Right lobe of liver (tissue), 6 donors: ENCODE measurements at regions not wholly inside any gene's neighbourhood (a gene's known extent, or its start where the extent isn't known, plus 50 kb on each side); places are given as distances from the start of the nearest gene placed in this dataset.

ENCODE experiments used
- ATAC-seq, 4 donors: fragments of 200-7000 bp; cut with Tn5 transposase; one replicate each; pipeline ENCODE4 v1.9.1; 2020; ENCODE audit warnings: mild to moderate bottlenecking in 4 of 4, moderate library complexity in 4 of 4
- DNase-seq, 3 donors: peaks; one replicate each; pipeline ENCODE4 v3.0.0-alpha.2; 2020
- H3K27ac ChIP-seq, 3 donors: fragments of 200-600 bp; one replicate each; pipeline ENCODE4 v1.8.0; 2022
- H3K27me3 ChIP-seq, 2 donors: fragments of 200-600 bp; one replicate each; pipeline ENCODE4 v1.8.0; 2022
- H3K36me3 ChIP-seq, 4 donors: fragments of 200-600 bp; sonication (generic) in 1 of 4; one replicate each; pipeline versions ENCODE4 v1.5.1 to v1.8.0; 2017 to 2022; ENCODE audit warnings: control low read depth in 1 of 4
- H3K4me1 ChIP-seq, 4 donors: fragments of 200-600 bp; sonication (generic) in 1 of 4; one replicate each; pipeline versions ENCODE4 v1.5.1 to v1.8.0; 2017 to 2022; ENCODE audit warnings: control low read depth in 1 of 4
- H3K4me3 ChIP-seq, 3 donors: fragments of 200-600 bp; one replicate each; pipeline ENCODE4 v1.8.0; 2022
- H3K9me3 ChIP-seq, 4 donors: fragments of 200-600 bp; sonication (generic) in 1 of 4; one replicate each; pipeline versions ENCODE4 v1.5.1 to v1.8.0; 2017 to 2022; ENCODE audit warnings: control low read depth in 1 of 4
- CTCF ChIP-seq, 4 donors: fragments of 200-600 bp in 3 of 4; fragments of 450-650 bp in 1 of 4; IDR thresholded peaks; one replicate each; pipeline versions ENCODE4 v1.5.1 to v1.8.0; 2016 to 2022; ENCODE audit warnings: antibody characterized with exemption in 4 of 4, mild to moderate bottlenecking in 2 of 4
- POLR2A ChIP-seq: fragments of 450-650 bp; IDR thresholded peaks from one replicate; pipeline ENCODE4 v1.6.1; 2017; ENCODE audit warnings: antibody characterized with exemption, mild to moderate bottlenecking
- WGBS: methylation state at CpG from one replicate; pipeline ENCODE4 v1.1.6; 2018; ENCODE audit warnings: low coverage, low lambda C conversion rate; ENCODE audit not compliant: insufficient coverage; ENCODE audit errors: missing lambda C conversion rate; 5-methylcytosine and 5-hydroxymethylcytosine counted together
- intact Hi-C, 2 donors: fragments of 100-400 bp; cut with DNase I; formaldehyde crosslinking; loops; one replicate each; pipeline versions ENCODE4 v1.11.2 to v1.14.1; 2022
- donor health status: DM: no; HTN: yes; CAD: no.
- donor health status: DM: no; HTN: no; CAD: no.
- donor health status: DM: no; HTN: no; CAD: no.
- donor health status: DM: no; HTN: yes; CAD: no.
- donor health status: DM: no; HTN: yes; CAD: no.

DNA sequence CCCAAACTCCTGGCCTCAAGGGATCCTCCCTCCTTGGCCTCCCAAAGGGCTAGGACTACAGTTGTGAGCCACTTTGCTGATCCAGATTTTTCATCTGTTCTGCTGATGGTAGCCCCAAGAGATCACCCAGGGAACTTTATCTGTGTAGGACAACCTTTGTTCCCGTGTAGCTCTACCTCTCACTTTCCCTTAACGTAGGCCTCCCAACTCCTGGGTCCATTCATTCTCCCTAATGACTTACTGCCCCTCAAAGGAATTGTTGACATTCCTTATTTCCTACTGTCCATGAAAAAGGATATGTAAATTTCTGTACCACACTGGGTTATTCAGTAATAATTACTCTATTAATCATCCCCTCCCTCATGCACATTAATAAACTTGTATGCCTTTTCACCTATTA lies 51.0 kb upstream of the PHF24 start:
- DNase-seq (no peak), ATAC-seq (no peak)
- intact Hi-C loops, result no loop called here
- TF ChIP-seq POLR2A (no peak), CTCF (IDR thresholded peaks at IDR 0.05) (no peak)
- H3K9me3 ChIP-seq, result no peaks in the 10 kb centered on the region
- no peaks in the 10 kb centered on the region for H3K36me3 ChIP-seq
- 69% methylated on average over 2 of the region's 2 CpGs for WGBS
- no peaks in the 10 kb centered on the region for H3K27me3 ChIP-seq
- no peak overlapping the region for H3K4me3 ChIP-seq
- H3K4me1 ChIP-seq, result no peaks in the 10 kb centered on the region
- H3K27ac ChIP-seq, result no peak overlapping the region

- peak; percentile 70 to 81 (median 76) for DNase-seq
- 24% methylated on average over 4 of the region's 7 CpGs for WGBS
- Histone ChIP-seq H3K4me3 (no peak overlapping the region), H3K9me3 (no peaks in the 10 kb centered on the region), H3K27me3 (no peaks in the 10 kb centered on the region), H3K36me3 (no peaks in the 10 kb centered on the region), H3K27ac (no peak overlapping the region), H3K4me1 (no peaks in the 10 kb centered on the region)
- peak; percentile 100 for ATAC-seq
- intact Hi-C loops, result loop anchor here in 1 of 2 donors (10.0 kb wide), 1 partner anchor 85 kb away; the partner anchor contains the start of gene DNAJB5
- no peak for TF ChIP-seq POLR2A
- peak; percentile 83 to 88 (median 86) for TF ChIP-seq CTCF (IDR thresholded peaks at IDR 0.05)
Observed at GRCh38 chr9:34899535-34900158, 58.4 kb upstream of the PHF24 start.

DNA sequence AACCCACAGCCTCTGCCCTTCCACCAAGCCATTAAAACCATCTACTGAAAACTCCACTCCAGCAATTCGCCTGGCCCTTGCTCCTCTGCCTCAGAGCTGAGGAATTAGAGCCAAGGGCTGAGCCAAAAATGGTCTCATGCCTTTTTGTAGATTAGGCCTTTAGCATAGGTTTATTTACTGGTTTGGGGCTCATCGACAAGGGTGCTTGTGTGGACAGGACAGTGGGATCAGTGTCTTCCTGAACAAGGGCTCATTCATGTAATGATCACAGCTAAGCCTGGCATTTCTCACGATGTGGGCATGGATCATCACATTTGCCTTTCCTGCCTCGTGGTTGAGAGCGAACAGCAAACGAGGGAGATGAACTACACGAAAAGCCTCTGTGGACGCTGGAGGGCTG lies 59.2 kb upstream of the PHF24 start:
- Histone ChIP-seq H3K4me3 (no peak overlapping the region), H3K4me1 (no peaks in the 10 kb centered on the region), H3K27me3 (no peaks in the 10 kb centered on the region), H3K9me3 (no peaks in the 10 kb centered on the region), H3K27ac (no peak overlapping the region), H3K36me3 (no peaks in the 10 kb centered on the region)
- no peak for TF ChIP-seq POLR2A
- no peak for TF ChIP-seq CTCF (IDR thresholded peaks at IDR 0.05)
- 29% methylated on average over 6 of the region's 8 CpGs for WGBS
- intact Hi-C loops, result loop anchor here in 1 of 2 donors (10.0 kb wide), 1 partner anchor 86 kb away; the partner anchor contains the start of gene DNAJB5
- DNase-seq (no peak), ATAC-seq (no peak)

DNA sequence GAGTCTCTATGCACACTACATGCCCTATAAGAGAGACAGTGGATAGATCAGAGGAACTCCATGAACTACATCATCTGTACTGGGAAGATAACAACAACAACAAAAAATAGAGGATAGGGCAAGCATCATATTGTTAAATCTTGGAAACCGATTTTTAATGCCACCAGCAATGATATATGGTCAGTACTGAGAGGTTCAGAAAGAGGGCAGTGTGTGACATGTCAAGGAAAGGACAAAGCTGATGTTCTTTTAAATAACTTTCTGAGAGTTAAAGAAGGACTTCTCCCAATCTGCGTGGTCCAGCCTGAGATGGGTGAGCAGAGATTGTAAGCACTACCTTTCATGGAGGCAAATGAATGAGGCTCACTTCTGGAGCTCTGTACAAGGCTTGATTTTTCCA lies 62.0 kb upstream of the PHF24 start:
- no peak for DNase-seq

More for the DNA sequence above, 62.0 kb upstream of the PHF24 start:
- TF ChIP-seq POLR2A (no peak), CTCF (IDR thresholded peaks at IDR 0.05) (peak in 2 of 4 donors; percentile 6 to 9)
- WGBS, result 23% methylated on average over 2 of the region's 2 CpGs
- H3K4me1 ChIP-seq, result no peaks in the 10 kb centered on the region
- no peak overlapping the region for H3K27ac ChIP-seq
- H3K27me3 ChIP-seq, result no peaks in the 10 kb centered on the region
- no peak overlapping the region for H3K4me3 ChIP-seq
- intact Hi-C loops, result loop anchor here in 1 of 2 donors (10.0 kb wide), 1 partner anchor 89 kb away; the partner anchor contains the start of gene DNAJB5
- no peak for ATAC-seq
- no peaks in the 10 kb centered on the region for H3K36me3 ChIP-seq
- no peaks in the 10 kb centered on the region for H3K9me3 ChIP-seq
